Right atrium auricular region (tissue), 2 donors: ENCODE measurements at regions not wholly inside any gene's neighbourhood (a gene's known extent, or its start where the extent isn't known, plus 50 kb on each side); places are given as distances from the start of the nearest gene placed in this dataset.

Experiments
- DNase-seq: peaks from one replicate; pipeline ENCODE4 v3.0.0-alpha.2; 2019; ENCODE audit warnings: low spot score
- H3K27ac ChIP-seq, 2 donors: fragments of 200-600 bp; sonication (generic); 1 replicate in 1 of 2; 2 replicates in 1 of 2; pipeline ENCODE4 v1.5.1; 2016 to 2019
- H3K27me3 ChIP-seq, 2 donors: fragments of 200-600 bp; sonication (generic); one replicate each; pipeline versions ENCODE4 v1.5.1 to v1.6.0; 2017 to 2019
- H3K36me3 ChIP-seq: fragments of 200-600 bp; sonication (generic); one replicate; pipeline ENCODE4 v1.5.1; 2016
- H3K4me1 ChIP-seq, 2 donors: fragments of 200-600 bp; sonication (generic); one replicate each; pipeline versions ENCODE4 v1.5.1 to v1.6.0; 2017 to 2019
- H3K4me3 ChIP-seq, 2 donors: fragments of 200-600 bp; sonication (generic); 1 replicate in 1 of 2; 2 replicates in 1 of 2; pipeline ENCODE4 v1.5.1; 2017 to 2019; ENCODE audit warnings: mild to moderate bottlenecking in 1 of 2, moderate library complexity in 1 of 2
- H3K9me3 ChIP-seq, 2 donors: fragments of 200-600 bp; sonication (generic); one replicate each; pipeline ENCODE4 v1.5.1; 2019
- TF ChIP-seq, protein P1 (sequence below), 2 donors: fragments of 200-600 bp; sonication (generic); IDR thresholded peaks; one replicate each; pipeline ENCODE4 v1.5.1; 2019; ENCODE audit warnings: antibody characterized with exemption in 2 of 2

DNA sequence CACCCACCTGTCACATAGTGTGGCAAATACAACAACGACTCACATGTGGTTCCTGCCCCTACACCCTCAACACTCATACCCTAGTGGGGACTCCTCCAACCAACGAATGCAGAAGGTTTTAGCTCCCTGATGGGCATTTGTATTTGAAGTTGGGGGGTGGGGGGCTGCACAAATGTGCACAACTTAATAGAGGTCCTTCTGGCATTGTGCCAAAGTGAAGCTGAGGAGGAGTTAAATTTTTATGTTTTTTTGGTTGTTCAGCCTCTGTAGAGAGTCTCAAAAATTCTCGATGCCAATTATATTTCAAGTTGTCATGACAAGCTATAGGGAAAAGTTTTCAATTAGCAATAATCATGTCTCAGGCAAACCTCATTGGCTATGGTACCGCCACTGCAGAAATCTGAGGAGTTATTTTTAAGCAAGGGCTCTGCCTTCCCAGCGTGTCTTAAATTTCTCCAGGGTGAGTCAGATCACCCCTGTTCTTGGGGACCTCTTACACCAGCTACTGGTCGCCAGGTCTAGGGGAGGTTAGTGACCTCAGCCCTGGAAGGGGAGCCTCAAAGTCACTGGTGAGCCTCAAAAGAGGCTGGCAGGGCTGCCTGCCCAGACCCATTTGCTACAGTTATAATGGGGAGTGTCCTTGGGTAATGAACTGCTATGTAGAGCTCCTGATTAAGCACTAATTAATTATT, 102.7 kb upstream of the TAF1B start:
- H3K27ac ChIP-seq: no peak overlapping the region
- H3K36me3 ChIP-seq: no peaks in the 10 kb centered on the region
- no peak overlapping the region for H3K4me3 ChIP-seq

DNA sequence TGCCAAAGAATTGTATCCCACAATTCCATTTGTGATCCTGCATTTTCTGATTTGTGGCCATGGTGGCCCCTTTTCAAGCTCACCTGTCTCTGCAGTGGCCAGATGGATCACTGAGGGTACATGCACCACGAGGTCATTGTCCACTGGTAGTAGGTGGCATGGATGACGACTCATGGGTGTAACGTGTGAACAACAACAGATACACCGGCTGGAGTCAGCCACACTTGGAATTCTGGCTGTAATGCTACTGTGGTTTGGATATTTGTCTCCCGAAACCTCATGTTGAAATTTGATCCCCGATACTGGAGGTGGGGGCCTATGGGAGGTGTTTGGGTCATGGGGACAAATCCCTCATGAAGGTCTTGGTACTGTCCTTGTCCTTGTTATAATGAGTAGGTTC, 102.2 kb upstream of the TAF1B start:
- no peak overlapping the region for H3K27ac ChIP-seq
- DNase-seq: no peak
- H3K9me3 ChIP-seq: no peaks in the 10 kb centered on the region
- H3K4me1 ChIP-seq: peaks cover 0 to 19% of the 10 kb centered on the region in 2 donors
- TF ChIP-seq, protein P1, sequence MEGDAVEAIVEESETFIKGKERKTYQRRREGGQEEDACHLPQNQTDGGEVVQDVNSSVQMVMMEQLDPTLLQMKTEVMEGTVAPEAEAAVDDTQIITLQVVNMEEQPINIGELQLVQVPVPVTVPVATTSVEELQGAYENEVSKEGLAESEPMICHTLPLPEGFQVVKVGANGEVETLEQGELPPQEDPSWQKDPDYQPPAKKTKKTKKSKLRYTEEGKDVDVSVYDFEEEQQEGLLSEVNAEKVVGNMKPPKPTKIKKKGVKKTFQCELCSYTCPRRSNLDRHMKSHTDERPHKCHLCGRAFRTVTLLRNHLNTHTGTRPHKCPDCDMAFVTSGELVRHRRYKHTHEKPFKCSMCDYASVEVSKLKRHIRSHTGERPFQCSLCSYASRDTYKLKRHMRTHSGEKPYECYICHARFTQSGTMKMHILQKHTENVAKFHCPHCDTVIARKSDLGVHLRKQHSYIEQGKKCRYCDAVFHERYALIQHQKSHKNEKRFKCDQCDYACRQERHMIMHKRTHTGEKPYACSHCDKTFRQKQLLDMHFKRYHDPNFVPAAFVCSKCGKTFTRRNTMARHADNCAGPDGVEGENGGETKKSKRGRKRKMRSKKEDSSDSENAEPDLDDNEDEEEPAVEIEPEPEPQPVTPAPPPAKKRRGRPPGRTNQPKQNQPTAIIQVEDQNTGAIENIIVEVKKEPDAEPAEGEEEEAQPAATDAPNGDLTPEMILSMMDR (IDR thresholded peaks at IDR 0.05): no peak
- no peaks in the 10 kb centered on the region for H3K36me3 ChIP-seq
- no peaks in the 10 kb centered on the region for H3K27me3 ChIP-seq
- H3K4me3 ChIP-seq: no peak overlapping the region

More for the DNA sequence above, 102.7 kb upstream of the TAF1B start:
- Histone ChIP-seq H3K4me1 (peaks cover 0 to 19% of the 10 kb centered on the region in 2 donors), H3K9me3 (no peaks in the 10 kb centered on the region), H3K27me3 (no peaks in the 10 kb centered on the region)
- no peak for DNase-seq
- TF ChIP-seq, protein P1 (IDR thresholded peaks at IDR 0.05): no peak

DNA sequence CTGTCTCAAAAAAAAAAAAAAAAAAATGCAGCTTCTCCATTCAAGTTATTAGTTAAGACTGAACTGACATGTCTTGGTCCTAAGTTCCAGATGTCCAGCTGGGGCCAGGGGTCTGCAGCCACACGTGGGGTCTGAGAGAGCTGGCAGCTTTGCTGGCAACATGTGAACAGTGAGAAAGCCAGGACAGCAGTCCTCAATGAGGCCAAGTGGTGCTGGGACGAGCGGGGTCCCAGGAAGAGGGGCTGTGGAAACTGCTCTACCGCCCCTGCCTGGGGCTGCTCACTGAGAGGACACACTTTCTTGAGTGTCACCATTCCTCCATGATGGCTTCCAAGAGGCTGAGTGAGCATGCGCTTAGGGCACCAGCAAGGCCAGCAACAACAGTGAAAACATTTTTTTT, 100.7 kb upstream of the TAF1B start:
- no peaks in the 10 kb centered on the region for H3K9me3 ChIP-seq
- H3K27me3 ChIP-seq: no peaks in the 10 kb centered on the region
- TF ChIP-seq, protein P1 (IDR thresholded peaks at IDR 0.05): no peak
- DNase-seq: no peak
- no peak overlapping the region for H3K4me3 ChIP-seq
- no peaks in the 10 kb centered on the region for H3K36me3 ChIP-seq
- H3K4me1 ChIP-seq: peaks cover 0 to 19% of the 10 kb centered on the region in 2 donors
- H3K27ac ChIP-seq: no peak overlapping the region

DNA sequence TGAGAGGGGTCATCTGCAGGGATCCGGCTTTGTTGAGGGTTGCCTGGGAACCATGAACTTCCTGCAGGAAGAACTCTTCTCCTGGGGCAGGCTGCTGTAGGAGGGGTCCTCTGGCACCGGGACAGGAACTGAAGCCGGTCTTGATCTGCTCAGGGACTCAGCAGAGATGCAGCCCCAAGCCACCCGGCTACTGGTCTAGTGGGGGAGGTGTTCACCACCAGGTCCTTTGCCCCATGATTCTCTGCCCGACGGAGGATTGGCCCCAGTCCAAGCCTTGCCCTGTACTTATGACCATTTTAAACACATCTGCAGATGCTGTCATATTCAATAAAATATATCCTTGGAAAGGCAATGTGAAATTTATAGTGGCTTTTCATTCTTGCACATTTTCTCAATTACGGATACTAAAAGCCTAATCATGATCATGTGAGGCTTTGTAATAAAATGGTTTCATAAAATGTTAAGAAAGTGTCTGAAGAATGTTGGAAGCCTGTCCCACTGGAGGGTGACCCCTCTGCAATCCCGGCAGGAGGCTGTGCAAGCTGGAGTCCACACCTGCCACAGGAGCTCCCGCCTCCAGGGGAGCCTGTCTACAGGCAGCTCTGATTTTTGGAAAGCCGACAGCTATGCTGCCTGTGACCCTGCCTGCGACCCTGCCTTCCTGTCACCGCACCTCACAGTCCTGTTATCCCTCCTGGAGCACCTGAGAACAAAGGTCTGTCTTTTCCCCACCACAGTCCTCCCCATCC, 98.8 kb upstream of the TAF1B start:
- Histone ChIP-seq H3K36me3 (no peaks in the 10 kb centered on the region), H3K27ac (no peak overlapping the region), H3K4me1 (peaks cover 0 to 5% of the 10 kb centered on the region in 2 donors), H3K27me3 (no peaks in the 10 kb centered on the region), H3K9me3 (no peaks in the 10 kb centered on the region), H3K4me3 (no peak overlapping the region)
- DNase-seq: no peak
- TF ChIP-seq, protein P1 (IDR thresholded peaks at IDR 0.05): no peak

DNA sequence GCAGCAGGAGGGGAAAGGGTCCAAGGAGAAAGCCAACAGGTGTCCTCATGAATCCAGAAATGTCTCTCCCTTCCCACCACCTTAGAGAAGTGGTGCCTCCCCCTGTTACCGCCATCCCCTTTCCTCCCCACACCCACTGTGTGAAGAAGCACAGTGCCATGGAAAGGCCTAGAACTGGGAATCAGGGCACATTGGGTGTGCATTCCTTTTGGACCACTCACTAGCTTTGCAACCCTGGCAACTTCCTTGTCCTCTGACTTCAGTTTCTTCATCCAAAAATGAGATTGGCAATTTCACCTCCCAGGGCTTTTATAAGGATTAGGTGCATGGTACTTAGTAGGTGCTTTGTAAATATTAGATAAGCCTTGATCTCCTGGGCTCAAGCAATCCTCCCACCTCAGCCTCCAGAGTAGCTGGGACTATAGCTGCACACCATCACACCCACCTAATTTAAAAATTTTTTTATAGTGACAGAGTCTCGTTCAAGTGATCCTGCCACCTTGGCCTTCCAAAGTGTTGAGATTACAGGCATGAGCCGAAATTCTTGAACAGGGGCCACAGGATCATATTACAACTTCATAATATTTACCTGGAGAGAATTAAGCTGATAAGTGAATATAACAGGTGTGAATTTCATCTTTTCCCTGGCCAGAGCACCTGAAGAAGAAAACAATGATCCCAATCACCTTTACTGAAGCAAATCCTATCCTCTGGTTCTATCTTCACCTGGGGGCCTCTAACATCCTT, 97.9 kb upstream of the TAF1B start:
- Histone ChIP-seq H3K4me3 (no peak overlapping the region), H3K36me3 (no peaks in the 10 kb centered on the region), H3K9me3 (no peaks in the 10 kb centered on the region), H3K4me1 (no peaks in the 10 kb centered on the region), H3K27ac (no peak overlapping the region), H3K27me3 (no peaks in the 10 kb centered on the region)
- DNase-seq: no peak
- TF ChIP-seq, protein P1 (IDR thresholded peaks at IDR 0.05): no peak
